ENCODE measurements at regions not wholly inside any gene's neighbourhood (a gene's known extent, or its start where the extent isn't known, plus 50 kb on each side); places are given as distances from the start of the nearest gene placed in this dataset.
"Not testable (repeated sequence)": the region's sequence is repeated elsewhere in the genome, so short reads cannot be mapped to it uniquely, and the experiment has no call there.

- intact Hi-C loops (cut with micrococcal nuclease; ENCODE audit: unreplicated experiment) = no loop called here
- BruUV-seq (replicated peaks) = no TSS peak
Measured at GRCh38 chr6:78533876-78534275, 333.5 kb upstream of the IRAK1BP1 start.

GRCh38 chr6:78538002-78538401 lies 329.3 kb upstream of the IRAK1BP1 start:
- no peak overlapping the region for H3K27ac ChIP-seq (ENCODE audit: low read length)
- CTCF ChIA-PET = no interaction called here
- POLR2A ChIA-PET = no interaction called here
- no peaks in the 10 kb centered on the region for H3K36me3 ChIP-seq (ENCODE audit: control insufficient read depth, insufficient read depth, low read length)
- no TSS peak for BruUV-seq (replicated peaks)
- ATAC-seq (no peak), DNase-seq (ENCODE audit: low read depth, low spot score) (no peak)
- in situ Hi-C loops (cut with HindIII; ENCODE audit: low pct_unique_long_range_greater_than_20kb, low sequenced_read_pairs) (no loop called here), intact Hi-C loops (cut with micrococcal nuclease; ENCODE audit: unreplicated experiment) (no loop called here)
- H3K4me3 ChIP-seq (ENCODE audit: low read depth in 2 of 2, low read length in 2 of 2) = no peak overlapping the region
- H3K9me3 ChIP-seq (ENCODE audit: control insufficient read depth, insufficient read depth, low read depth, low read length) = no peaks in the 10 kb centered on the region
- TF ChIP-seq CTCF (IDR thresholded peaks at IDR 0.05) = no peak
- no peak for TF ChIP-seq REST (IDR thresholded peaks at IDR 0.05; ENCODE audit: insufficient read depth in 1 of 2, low read depth in 2 of 2, low read length in 1 of 2)
- TF ChIP-seq POLR2AphosphoS5 (IDR thresholded peaks at IDR 0.05; ENCODE audit: low read depth, low read length) = no peak
- no peaks in the 10 kb centered on the region for H3K27me3 ChIP-seq (ENCODE audit: control insufficient read depth, insufficient read depth, low read length)
- no peaks in the 10 kb centered on the region for H3K4me1 ChIP-seq (ENCODE audit: control insufficient read depth, insufficient read depth, low read length)

More at GRCh38 chr6:78533876-78534275, 333.5 kb upstream of the IRAK1BP1 start:
- ATAC-seq (no peak), DNase-seq (ENCODE audit: low read depth, low spot score) (no peak)
- no peak for TF ChIP-seq CTCF (IDR thresholded peaks at IDR 0.05)
- no peak for TF ChIP-seq SIN3A (IDR thresholded peaks at IDR 0.05; ENCODE audit: borderline replicate concordance, insufficient read depth, low read depth, low read length)
- no peak for TF ChIP-seq POLR2AphosphoS5 (IDR thresholded peaks at IDR 0.05; ENCODE audit: low read depth, low read length)
- TF ChIP-seq TCF7L2 (IDR thresholded peaks at IDR 0.05; ENCODE audit: low read depth, low read length) = no peak
- TF ChIP-seq REST (IDR thresholded peaks at IDR 0.05; ENCODE audit: insufficient read depth in 1 of 2, low read depth in 2 of 2, low read length in 1 of 2) = no peak
- ChIA-PET POLR2A (no interaction called here), CTCF (no interaction called here)
- Histone ChIP-seq H3K4me3 (ENCODE audit: low read depth in 2 of 2, low read length in 2 of 2) (no peak overlapping the region), H3K36me3 (ENCODE audit: control insufficient read depth, insufficient read depth, low read length) (no peaks in the 10 kb centered on the region), H3K4me1 (ENCODE audit: control insufficient read depth, insufficient read depth, low read length) (no peaks in the 10 kb centered on the region), H3K9me3 (ENCODE audit: control insufficient read depth, insufficient read depth, low read depth, low read length) (no peaks in the 10 kb centered on the region), H3K27ac (ENCODE audit: low read length) (no peak overlapping the region), H3K27me3 (ENCODE audit: control insufficient read depth, insufficient read depth, low read length) (no peaks in the 10 kb centered on the region)
- in situ Hi-C loops (cut with HindIII; ENCODE audit: low pct_unique_long_range_greater_than_20kb, low sequenced_read_pairs) = no loop called here

- CTCF ChIA-PET; BruUV-seq (replicated peaks); H3K4me1 ChIP-seq (ENCODE audit: control insufficient read depth, insufficient read depth, low read length); DNase-seq (ENCODE audit: low read depth, low spot score); H3K36me3 ChIP-seq (ENCODE audit: control insufficient read depth, insufficient read depth, low read length); intact Hi-C loops (cut with micrococcal nuclease; ENCODE audit: unreplicated experiment); H3K9me3 ChIP-seq (ENCODE audit: control insufficient read depth, insufficient read depth, low read depth, low read length); H3K27me3 ChIP-seq (ENCODE audit: control insufficient read depth, insufficient read depth, low read length); in situ Hi-C loops (cut with HindIII; ENCODE audit: low pct_unique_long_range_greater_than_20kb, low sequenced_read_pairs); POLR2A ChIA-PET; ATAC-seq; H3K27ac ChIP-seq (ENCODE audit: low read length); H3K4me3 ChIP-seq (ENCODE audit: low read depth in 2 of 2, low read length in 2 of 2): not testable (repeated sequence)
Measured at GRCh38 chr6:78547636-78548035, 319.7 kb upstream of the IRAK1BP1 start.

Data from Panc1 (cell line).